HEK293T (cell line): ENCODE measurements at regions not wholly inside any gene's neighbourhood (a gene's known extent, or its start where the extent isn't known, plus 50 kb on each side); places are given as distances from the start of the nearest gene placed in this dataset.

Experiments used
- ARNT ChIP-seq: fragments of 450-650 bp; IDR thresholded peaks from 2 replicates; pipeline ENCODE4 v1.6.1; 2017; ENCODE audit warnings: mild to moderate bottlenecking
- BHLHE40 ChIP-seq: fragments of 450-650 bp; IDR thresholded peaks from 2 replicates; pipeline ENCODE4 v1.6.1; 2016; ENCODE audit warnings: mild to moderate bottlenecking, moderate library complexity, borderline replicate concordance
- CTBP1 ChIP-seq: fragments of 450-650 bp; IDR thresholded peaks from 2 replicates; pipeline ENCODE4 v1.6.1; 2016; ENCODE audit warnings: borderline replicate concordance
- ELF4 ChIP-seq: fragments of 450-650 bp; IDR thresholded peaks from 2 replicates; pipeline ENCODE4 v1.6.1; 2017; ENCODE audit warnings: antibody characterized with exemption
- FOXK2 ChIP-seq: fragments of 450-650 bp; IDR thresholded peaks from 2 replicates; pipeline ENCODE4 v1.6.1; 2016; ENCODE audit warnings: mild to moderate bottlenecking
- FOXM1 ChIP-seq: fragments of 450-650 bp; IDR thresholded peaks from 2 replicates; pipeline ENCODE4 v1.6.1; 2017; ENCODE audit warnings: mild to moderate bottlenecking, borderline replicate concordance
- HDGF ChIP-seq: fragments of 450-650 bp; IDR thresholded peaks from 2 replicates; pipeline ENCODE4 v1.6.1; 2017; ENCODE audit warnings: antibody characterized with exemption, borderline replicate concordance
- L3MBTL2 ChIP-seq: fragments of 450-650 bp; conservative IDR thresholded peaks from 2 replicates; pipeline ENCODE4 v1.6.1; 2016; ENCODE audit warnings: mild to moderate bottlenecking
- NFRKB ChIP-seq: fragments of 450-650 bp; IDR thresholded peaks from 2 replicates; pipeline ENCODE4 v1.6.1; 2016; ENCODE audit warnings: mild to moderate bottlenecking, moderate library complexity
- PKNOX1 ChIP-seq: fragments of 450-650 bp; IDR thresholded peaks from 2 replicates; pipeline ENCODE4 v1.6.1; 2016
- SP1 ChIP-seq: fragments of 450-650 bp; IDR thresholded peaks from 2 replicates; pipeline ENCODE4 v1.6.1; 2017
- SUZ12 ChIP-seq: fragments of 450-650 bp; IDR thresholded peaks from 2 replicates; pipeline ENCODE4 v1.6.1; 2016; ENCODE audit warnings: mild to moderate bottlenecking
- TARDBP ChIP-seq: fragments of 450-650 bp; IDR thresholded peaks from 2 replicates; pipeline ENCODE4 v1.6.1; 2016
- ZNF384 ChIP-seq: fragments of 450-650 bp; IDR thresholded peaks from 2 replicates; pipeline ENCODE4 v1.6.1; 2016

DNA sequence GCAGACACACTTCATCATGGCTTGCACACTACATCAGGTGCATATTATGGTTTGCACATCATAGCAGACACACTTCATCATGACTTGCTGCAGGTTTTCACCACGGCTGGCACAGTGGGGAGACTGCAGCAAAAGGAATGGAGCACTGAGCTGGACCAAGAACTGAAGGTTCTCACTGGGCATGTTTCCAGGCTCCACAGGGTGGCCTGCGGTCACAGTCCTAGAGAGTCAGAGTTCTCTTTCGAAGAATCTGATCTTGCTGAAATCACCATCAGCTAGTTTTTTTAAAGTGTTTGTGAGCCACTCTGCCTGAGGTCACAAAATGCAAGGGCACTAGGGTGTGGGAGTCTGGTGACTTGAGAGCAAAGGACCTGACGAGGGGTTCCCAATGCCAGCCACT lies 140.4 kb upstream of the NPY start:
- TF ChIP-seq SP1 (no peak), HDGF (no peak), CTBP1 (no peak), ELF4 (no peak), TARDBP (no peak), NFRKB (no peak), BHLHE40 (no peak), SUZ12 (no peak), L3MBTL2 (no peak), ARNT (no peak), ZNF384 (no peak), PKNOX1 (no peak), FOXM1 (no peak), FOXK2 (no peak)
